Neutrophil (primary cell): ENCODE measurements at regions not wholly inside any gene's neighbourhood (a gene's known extent, or its start where the extent isn't known, plus 50 kb on each side); places are given as distances from the start of the nearest gene placed in this dataset.

ENCODE experiments used
- H3K27ac ChIP-seq: fragments of 200-600 bp; sonication (generic); 2 replicates; pipeline ENCODE4 v1.5.1; 2016; ENCODE audit warnings: mild to moderate bottlenecking, moderate library complexity
- H3K27me3 ChIP-seq: fragments of 200-600 bp; sonication (generic); 2 replicates; pipeline ENCODE4 v1.6.0; 2016; ENCODE audit warnings: mild to moderate bottlenecking
- H3K36me3 ChIP-seq: fragments of 200-600 bp; sonication (generic); 2 replicates; pipeline ENCODE4 v1.5.1; 2017
- H3K4me1 ChIP-seq, 2 experiments: fragments of 200-600 bp in 1 of 2; sonication (generic) in 1 of 2; 1 replicate in 1 of 2; 2 replicates in 1 of 2; pipeline versions ENCODE4 v1.5.1 to v1.6.1; 2013 to 2016; ENCODE audit warnings: low read depth in 1 of 2, low read length in 1 of 2, mild to moderate bottlenecking in 1 of 2, moderate library complexity in 1 of 2; ENCODE audit not compliant: control insufficient read depth in 1 of 2, insufficient read depth in 1 of 2
- H3K4me3 ChIP-seq, 2 experiments: fragments of 200-600 bp in 1 of 2; sonication (generic) in 1 of 2; 1 replicate in 1 of 2; 2 replicates in 1 of 2; pipeline ENCODE4 v1.5.1; 2013 to 2016; ENCODE audit warnings: low read depth in 1 of 2, low read length in 1 of 2, mild to moderate bottlenecking in 1 of 2, moderate library complexity in 1 of 2
- H3K9me3 ChIP-seq: fragments of 200-600 bp; sonication (generic); 2 replicates; pipeline ENCODE4 v1.5.1; 2016
- CTCF ChIP-seq: fragments of 200-600 bp; sonication (generic); IDR thresholded peaks from 2 replicates; pipeline ENCODE4 v1.5.1; 2016; ENCODE audit warnings: antibody characterized with exemption

- no peaks in the 10 kb centered on the region for H3K27me3 ChIP-seq
- no peaks in the 10 kb centered on the region for H3K36me3 ChIP-seq
Measured at GRCh38 chr11:112525270-112525669, 264.6 kb upstream of the PLET1 start.

GRCh38 chr11:112525844-112526590, 265.4 kb upstream of the PLET1 start:
- Histone ChIP-seq H3K4me3 (no peak overlapping the region), H3K27ac (no peak overlapping the region), H3K36me3 (no peaks in the 10 kb centered on the region), H3K9me3 (no peaks in the 10 kb centered on the region), H3K27me3 (no peaks in the 10 kb centered on the region), H3K4me1 (peaks cover 27 to 39% of the 10 kb centered on the region in 2 experiments)
- no peak for TF ChIP-seq CTCF

More at GRCh38 chr11:112525270-112525669, 264.6 kb upstream of the PLET1 start:
- Histone ChIP-seq H3K9me3 (no peaks in the 10 kb centered on the region), H3K4me3 (no peak overlapping the region), H3K27ac (no peak overlapping the region), H3K4me1 (peaks cover 27 to 39% of the 10 kb centered on the region in 2 experiments)
- TF ChIP-seq CTCF = no peak

GRCh38 chr11:112526699-112527416, 266.2 kb upstream of the PLET1 start:
- Histone ChIP-seq H3K4me1 (peaks cover 27 to 39% of the 10 kb centered on the region in 2 experiments), H3K27ac (no peak overlapping the region), H3K27me3 (no peaks in the 10 kb centered on the region), H3K4me3 (no peak overlapping the region), H3K9me3 (no peaks in the 10 kb centered on the region), H3K36me3 (no peaks in the 10 kb centered on the region)
- TF ChIP-seq CTCF = no peak

- Histone ChIP-seq H3K4me3 (no peak overlapping the region), H3K9me3 (no peaks in the 10 kb centered on the region), H3K27ac (no peak overlapping the region), H3K27me3 (no peaks in the 10 kb centered on the region), H3K36me3 (no peaks in the 10 kb centered on the region), H3K4me1 (peaks cover 26 to 27% of the 10 kb centered on the region in 2 experiments)
- no peak for TF ChIP-seq CTCF
Measured at GRCh38 chr11:112529071-112529470, 268.4 kb upstream of the PLET1 start.

GRCh38 chr11:112532506-112532905, 271.8 kb upstream of the PLET1 start:
- Histone ChIP-seq H3K4me1 (peaks cover 0 to under 1% of the 10 kb centered on the region in 2 experiments), H3K9me3 (no peaks in the 10 kb centered on the region), H3K4me3 (no peak overlapping the region), H3K27me3 (no peaks in the 10 kb centered on the region), H3K27ac (no peak overlapping the region), H3K36me3 (no peaks in the 10 kb centered on the region)
- TF ChIP-seq CTCF = no peak
